H1 (cell line): ENCODE measurements at regions not wholly inside any gene's neighbourhood (a gene's known extent, or its start where the extent isn't known, plus 50 kb on each side); places are given as distances from the start of the nearest gene placed in this dataset.

Experiments
- CTCF ChIA-PET: fragments of 300-600 bp; sonication (Branson Sonifier 250); formaldehyde crosslinking; loops from one replicate; lab custom pipeline; 2021; ENCODE audit not compliant: partially characterized antibody; lab: Charles Lee
- POLR2A ChIA-PET: fragments of 300-600 bp; sonication (Branson Sonifier 250); formaldehyde crosslinking; loops from one replicate; lab custom pipeline; 2021; ENCODE audit warnings: inconsistent platforms; ENCODE audit not compliant: partially characterized antibody; lab: Charles Lee
- DNase-seq, 2 experiments: peaks; one replicate each; pipeline versions ENCODE4 v3.0.0 to v3.0.0-alpha.2; 2010 to 2022; ENCODE audit warnings: low spot score in 2 of 2, low read depth in 1 of 2, mixed read lengths in 1 of 2
- FAIRE-seq: peaks from 2 replicates; lab custom pipeline; 2011; peaks lifted over from hg19 to GRCh38; lab: Jason Lieb, UNC
- H2AFZ ChIP-seq: 2 replicates; pipeline ENCODE4 v1.8.1; 2012; ENCODE audit warnings: low read length, inconsistent platforms
- H2AK5ac ChIP-seq: 2 replicates; pipeline ENCODE4 v1.6.1; 2013; ENCODE audit warnings: low read depth, low read length
- H2BK120ac ChIP-seq: replicated peaks from 2 replicates; pipeline ENCODE3; 2013; ENCODE audit warnings: low read depth, low read length, inconsistent platforms
- H2BK12ac ChIP-seq: 2 replicates; pipeline ENCODE4 v1.6.1; 2013; ENCODE audit warnings: low read depth, low read length
- H2BK15ac ChIP-seq: 2 replicates; pipeline ENCODE4 v1.6.1; 2013; ENCODE audit warnings: low read length
- H2BK20ac ChIP-seq: 2 replicates; pipeline ENCODE4 v1.6.1; 2013; ENCODE audit warnings: low read length
- H2BK5ac ChIP-seq: 2 replicates; pipeline ENCODE4 v1.6.1; 2013; ENCODE audit warnings: low read depth, low read length
- H3K14ac ChIP-seq: 2 replicates; pipeline ENCODE4 v1.6.1; 2013; ENCODE audit warnings: inconsistent platforms; ENCODE audit not compliant: insufficient read length
- H3K18ac ChIP-seq: 2 replicates; pipeline ENCODE4 v1.6.1; 2013; ENCODE audit warnings: low read length; ENCODE audit errors: extremely low read depth
- H3K23ac ChIP-seq: 2 replicates; pipeline ENCODE4 v1.6.1; 2013; ENCODE audit warnings: inconsistent platforms; ENCODE audit not compliant: insufficient read length
- H3K23me2 ChIP-seq: 2 replicates; pipeline ENCODE4 v1.6.1; 2013; ENCODE audit warnings: low read depth, low read length
- H3K27ac ChIP-seq: 2 replicates; pipeline ENCODE4 v1.6.1; 2011; ENCODE audit warnings: low read depth, low read length, inconsistent platforms
- H3K27me3 ChIP-seq, 4 experiments: replicated peaks in 1 of 4; 1 replicate in 1 of 4; 2 replicates in 3 of 4; pipeline versions ENCODE4 v1.6.1 to v1.8.1; 2011 to 2013; ENCODE audit warnings: low read length in 3 of 4, mild to moderate bottlenecking in 3 of 4, inconsistent platforms in 2 of 4, mixed read lengths in 2 of 4, moderate library complexity in 1 of 4; ENCODE audit not compliant: control insufficient read depth in 3 of 4, insufficient read depth in 3 of 4; ENCODE audit errors: extremely low read depth in 1 of 4
- H3K36me3 ChIP-seq, 4 experiments: 2 replicates each; pipeline versions ENCODE4 v1.6.1 to v1.8.1; 2011 to 2013; ENCODE audit warnings: mild to moderate bottlenecking in 4 of 4, low read length in 3 of 4, moderate library complexity in 2 of 4, control low read depth in 1 of 4, inconsistent platforms in 1 of 4; ENCODE audit not compliant: insufficient read depth in 4 of 4, control insufficient read depth in 2 of 4
- H3K4ac ChIP-seq: replicated peaks from 2 replicates; pipeline ENCODE3; 2013; ENCODE audit warnings: low read length, low read depth, mixed read lengths, inconsistent platforms; ENCODE audit not compliant: insufficient read length
- H3K4me1 ChIP-seq, 4 experiments: replicated peaks in 1 of 4; 1 replicate in 1 of 4; 2 replicates in 3 of 4; pipeline versions ENCODE4 v1.6.1 to v1.8.1; 2011 to 2013; ENCODE audit warnings: low read length in 3 of 4, inconsistent platforms in 2 of 4, mixed read lengths in 1 of 4; ENCODE audit not compliant: insufficient read depth in 4 of 4, control insufficient read depth in 3 of 4
- H3K4me2 ChIP-seq, 2 experiments: 2 replicates each; pipeline versions ENCODE4 v1.6.1 to v1.8.1; 2011 to 2013; ENCODE audit warnings: low read depth in 2 of 2, low read length in 2 of 2, control low read depth in 1 of 2, inconsistent platforms in 1 of 2, mild to moderate bottlenecking in 1 of 2; ENCODE audit not compliant: insufficient read depth in 1 of 2
- H3K4me3 ChIP-seq, 4 experiments: fragments of 200-600, 300-600 bp in 1 of 4; sonication (generic), shearing (Covaris generic), sonication (Bioruptor Twin) in 1 of 4; 2 replicates each; pipeline versions ENCODE4 v1.5.1 to v1.8.1; 2011 to 2016; ENCODE audit warnings: low read length in 4 of 4, low read depth in 3 of 4, control low read depth in 2 of 4, inconsistent platforms in 2 of 4, mild to moderate bottlenecking in 2 of 4, mixed read lengths in 1 of 4, moderate library complexity in 1 of 4; ENCODE audit not compliant: insufficient read depth in 2 of 4; ENCODE audit errors: extremely low read depth in 1 of 4
- H3K56ac ChIP-seq: replicated peaks from 2 replicates; pipeline ENCODE3; 2013; ENCODE audit warnings: low read depth, mild to moderate bottlenecking, mixed read lengths, low read length, inconsistent platforms; ENCODE audit not compliant: insufficient read length
- H3K79me1 ChIP-seq: 2 replicates; pipeline ENCODE4 v1.6.1; 2013; ENCODE audit warnings: low read depth, low read length, control low read depth
- H3K79me2 ChIP-seq, 2 experiments: 2 replicates each; pipeline versions ENCODE4 v1.6.1 to v1.8.1; 2012 to 2013; ENCODE audit warnings: low read length in 2 of 2, mild to moderate bottlenecking in 2 of 2, inconsistent platforms in 1 of 2; ENCODE audit not compliant: insufficient read depth in 2 of 2, control insufficient read depth in 1 of 2
- H3K9ac ChIP-seq, 4 experiments: replicated peaks in 1 of 4; 1 replicate in 1 of 4; 2 replicates in 3 of 4; pipeline versions ENCODE4 v1.6.1 to v1.8.1; 2011 to 2013; ENCODE audit warnings: low read depth in 3 of 4, low read length in 3 of 4, control low read depth in 2 of 4, mild to moderate bottlenecking in 2 of 4, moderate library complexity in 2 of 4, inconsistent platforms in 1 of 4; ENCODE audit errors: extremely low read depth in 1 of 4
- H3K9me3 ChIP-seq, 2 experiments: 2 replicates each; pipeline versions ENCODE4 v1.6.1 to v1.8.1; 2012 to 2013; ENCODE audit warnings: mild to moderate bottlenecking in 2 of 2, moderate library complexity in 2 of 2, control low read depth in 1 of 2, inconsistent platforms in 1 of 2, low read depth in 1 of 2, low read length in 1 of 2, mixed read lengths in 1 of 2; ENCODE audit not compliant: insufficient read depth in 2 of 2
- H4K20me1 ChIP-seq, 2 experiments: replicated peaks in 1 of 2; 2 replicates each; pipeline versions ENCODE3 to v1.8.1; 2011 to 2013; ENCODE audit warnings: inconsistent platforms in 2 of 2, low read length in 2 of 2, mild to moderate bottlenecking in 1 of 2; ENCODE audit not compliant: insufficient read depth in 2 of 2, control insufficient read depth in 1 of 2
- H4K5ac ChIP-seq: 2 replicates; pipeline ENCODE4 v1.6.1; 2013; ENCODE audit warnings: low read length, low read depth, mixed read lengths, inconsistent platforms; ENCODE audit not compliant: insufficient read length
- H4K8ac ChIP-seq: 2 replicates; pipeline ENCODE4 v1.8.0; 2013; ENCODE audit warnings: mild to moderate bottlenecking, moderate library complexity, low read length, inconsistent platforms; ENCODE audit not compliant: insufficient read depth; ENCODE audit errors: extremely low read depth
- H4K91ac ChIP-seq: replicated peaks from 2 replicates; pipeline ENCODE3; 2013; ENCODE audit warnings: low read length, mixed read lengths, inconsistent platforms; ENCODE audit not compliant: insufficient read length
- FOSL1 ChIP-seq: IDR thresholded peaks from 2 replicates; pipeline ENCODE4 v1.6.1; 2011; ENCODE audit warnings: mild to moderate bottlenecking, low read depth, low read length, moderate library complexity; ENCODE audit not compliant: insufficient read depth
- SIRT6 ChIP-seq: IDR thresholded peaks from one replicate; pipeline ENCODE4 v1.7.1; 2012; ENCODE audit warnings: low read length, inconsistent platforms
- WGBS, 2 experiments: shearing (Covaris generic) in 1 of 2; methylation state at CpG; one replicate each; pipeline versions ENCODE4 v1.1.6 to v1.1.7; 2013 to 2015; ENCODE audit warnings: low lambda C conversion rate in 2 of 2, mixed read lengths in 2 of 2, inconsistent platforms in 1 of 2, low coverage in 1 of 2, missing lambda C conversion rate in 1 of 2; ENCODE audit not compliant: insufficient replicate concordance in 2 of 2, insufficient coverage in 1 of 2, insufficient read length in 1 of 2; ENCODE audit errors: extremely low coverage in 1 of 2, missing lambda C conversion rate in 1 of 2; 5-methylcytosine and 5-hydroxymethylcytosine counted together

GRCh38 chr15:62874064-62874463 lies 168.5 kb upstream of the TPM1 start:
- DNase-seq (no peak), FAIRE-seq (no peak)
- Histone ChIP-seq H2BK20ac (no peak overlapping the region), H3K4me1 (peaks cover 5 to 10% (median 8%) of the 10 kb centered on the region in 4 experiments), H4K91ac (no peak overlapping the region), H3K23ac (no peak overlapping the region), H4K8ac (no peak overlapping the region), H3K36me3 (no peaks in the 10 kb centered on the region), H2BK120ac (no peak overlapping the region), H4K20me1 (no peaks in the 10 kb centered on the region), H2BK12ac (no peak overlapping the region), H3K4ac (no peak overlapping the region), H3K4me3 (no peak overlapping the region), H3K79me2 (no peaks in the 10 kb centered on the region), H2BK5ac (no peak overlapping the region), H3K4me2 (no peak overlapping the region), H2AK5ac (no peak overlapping the region), H3K9ac (no peak overlapping the region; a peak in 1 of 7 replicates), H3K56ac (no peak overlapping the region), H2BK15ac (no peak overlapping the region), H2AFZ (peak overlapping the region; percentile 40; the same call in 1 of the 2 replicates), H3K27me3 (no peaks in the 10 kb centered on the region), H4K5ac (no peak overlapping the region), H3K18ac (no peak overlapping the region), H3K27ac (no peak overlapping the region), H3K23me2 (no peaks in the 10 kb centered on the region), H3K9me3 (no peaks in the 10 kb centered on the region; a peak in 1 of 4 replicates), H3K14ac (no peak overlapping the region), H3K79me1 (no peaks in the 10 kb centered on the region)
- CTCF ChIA-PET, result interaction anchor here (0.8 to 2.5 kb wide), 9 partner anchors 13 to 174 kb away, joined by 3 to 9 read pairs (median 6); no protein-coding TSS in a partner anchor
- POLR2A ChIA-PET, result interaction anchor here (0.9 to 2.3 kb wide), 6 partner anchors 10 to 247 kb away, joined by 3 to 9 read pairs (median 4); no protein-coding TSS in a partner anchor
- TF ChIP-seq SIRT6, result no peak
- no peak for TF ChIP-seq FOSL1
- 88% methylated on average over 3 of the region's 3 CpGs; no CpG with 5 or more reads in 1 of the 2 experiments for WGBS, 2 experiments
